HG02852 (cell line): ENCODE measurements at regions not wholly inside any gene's neighbourhood (a gene's known extent, or its start where the extent isn't known, plus 50 kb on each side); places are given as distances from the start of the nearest gene placed in this dataset.
"Not testable (repeated sequence)": the region's sequence is repeated elsewhere in the genome, so short reads cannot be mapped to it uniquely, and the experiment has no call there.

Experiments used
- ATAC-seq: cut with Tn5 transposase; IDR thresholded peaks from one replicate; pipeline ENCODE4 v1.9.1; 2021; ENCODE audit warnings: mild to moderate bottlenecking, moderate library complexity; ENCODE audit not compliant: unreplicated experiment

- no peak for ATAC-seq
Measured at GRCh38 chr14:44453433-44454171, 53.5 kb downstream of the FSCB start.

GRCh38 chr14:44450232-44450631, 56.9 kb downstream of the FSCB start:
- not testable (repeated sequence) for ATAC-seq

GRCh38 chr14:44449680-44450079, 57.4 kb downstream of the FSCB start:
- no peak for ATAC-seq

- no peak for ATAC-seq
Measured at GRCh38 chr14:44448951-44449358, 58.1 kb downstream of the FSCB start.

GRCh38 chr14:44446965-44447364, 60.1 kb downstream of the FSCB start:
- no peak for ATAC-seq

- no peak for ATAC-seq
Measured at GRCh38 chr14:44444454-44444853, 62.6 kb downstream of the FSCB start.

GRCh38 chr14:44438936-44439335, 68.1 kb downstream of the FSCB start:
- ATAC-seq, result no peak

GRCh38 chr14:44438221-44438620, 68.9 kb downstream of the FSCB start:
- no peak for ATAC-seq

GRCh38 chr14:44436458-44436857, 70.6 kb downstream of the FSCB start:
- no peak for ATAC-seq

GRCh38 chr14:44428231-44428945, 78.7 kb downstream of the FSCB start:
- ATAC-seq, result no peak

- ATAC-seq, result no peak
Measured at GRCh38 chr14:44422699-44423098, 84.4 kb downstream of the FSCB start.

- ATAC-seq, result no peak
Measured at GRCh38 chr14:44420226-44420625, 86.9 kb downstream of the FSCB start.

- ATAC-seq, result no peak
Measured at GRCh38 chr14:44418856-44419255, 88.2 kb downstream of the FSCB start.

GRCh38 chr14:44417809-44418208, 89.3 kb downstream of the FSCB start:
- ATAC-seq, result no peak

GRCh38 chr14:44414646-44415045, 92.4 kb downstream of the FSCB start:
- no peak for ATAC-seq

GRCh38 chr14:44412858-44413569, 94.1 kb downstream of the FSCB start:
- ATAC-seq, result no peak

- no peak for ATAC-seq
Measured at GRCh38 chr14:44405011-44405486, 102.0 kb downstream of the FSCB start.

- ATAC-seq, result no peak
Measured at GRCh38 chr14:44404599-44404998, 102.5 kb downstream of the FSCB start.

GRCh38 chr14:44404036-44404435, 103.0 kb downstream of the FSCB start:
- ATAC-seq, result no peak

GRCh38 chr14:44403193-44403592, 103.9 kb downstream of the FSCB start:
- ATAC-seq, result no peak

- ATAC-seq, result no peak
Measured at GRCh38 chr14:44396226-44396625, 110.9 kb downstream of the FSCB start.

GRCh38 chr14:44392984-44393383, 114.1 kb downstream of the FSCB start:
- no peak for ATAC-seq
